Upper lobe of right lung (tissue), 1 donor: ENCODE measurements at regions not wholly inside any gene's neighbourhood (a gene's known extent, or its start where the extent isn't known, plus 50 kb on each side); places are given as distances from the start of the nearest gene placed in this dataset.

ENCODE experiments used
- ATAC-seq: fragments of 200-7000 bp; cut with Tn5 transposase; one replicate; pipeline ENCODE4 v1.9.1; 2020; ENCODE audit warnings: mild to moderate bottlenecking, moderate library complexity
- DNase-seq: peaks from one replicate; pipeline ENCODE4 v3.0.0-alpha.2; 2020
- H3K27ac ChIP-seq: fragments of 200-600 bp; one replicate; pipeline ENCODE4 v1.8.0; 2022
- H3K27me3 ChIP-seq: fragments of 200-600 bp; one replicate; pipeline ENCODE4 v1.8.0; 2022; ENCODE audit warnings: mild to moderate bottlenecking
- H3K36me3 ChIP-seq: fragments of 200-600 bp; one replicate; pipeline ENCODE4 v1.8.0; 2022
- H3K4me1 ChIP-seq: fragments of 200-600 bp; one replicate; pipeline ENCODE4 v1.8.0; 2022
- H3K4me3 ChIP-seq: fragments of 200-600 bp; one replicate; pipeline ENCODE4 v1.8.0; 2022; ENCODE audit warnings: mild to moderate bottlenecking
- H3K9me3 ChIP-seq: fragments of 200-600 bp; one replicate; pipeline ENCODE4 v1.8.0; 2022
- CTCF ChIP-seq: fragments of 200-600 bp; IDR thresholded peaks from one replicate; pipeline ENCODE4 v1.8.0; 2022; ENCODE audit warnings: antibody characterized with exemption
- intact Hi-C: fragments of 100-400 bp; cut with DNase I; formaldehyde crosslinking; loops from one replicate; pipeline ENCODE4 v1.11.0; 2022
- donor health status: DM: no; HTN: yes; CAD: no; lungs with severe emphysema.

DNA sequence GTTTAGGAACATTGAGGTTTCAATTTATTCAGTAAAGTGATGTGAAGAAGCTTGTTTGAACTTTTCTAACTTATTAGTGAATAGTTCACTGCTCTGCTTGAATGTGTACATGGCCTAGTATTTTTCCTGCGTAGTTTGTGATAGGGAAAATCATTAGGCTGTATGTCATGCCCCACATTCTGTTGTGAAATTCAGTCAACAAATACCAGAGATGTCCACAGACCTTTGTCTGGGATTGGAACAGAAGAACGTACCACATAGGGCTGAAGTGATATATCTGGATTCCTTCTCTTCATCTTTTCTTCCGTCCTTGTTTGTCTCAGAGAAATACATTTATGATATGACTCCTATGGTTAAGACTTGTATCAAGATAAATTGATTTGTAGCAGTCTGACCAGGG lies 88.8 kb upstream of the PLS3 start:
- no peak for ATAC-seq
- TF ChIP-seq CTCF: no peak

GRCh38 chrX:115486510-115486909 lies 74.5 kb upstream of the PLS3 start:
- Histone ChIP-seq H3K9me3 (no peaks in the 10 kb centered on the region), H3K36me3 (no peaks in the 10 kb centered on the region), H3K4me1 (no peaks in the 10 kb centered on the region), H3K4me3 (no peak overlapping the region), H3K27me3 (no peaks in the 10 kb centered on the region), H3K27ac (no peak overlapping the region)
- DNase-seq (no peak), ATAC-seq (no peak)
- TF ChIP-seq CTCF: no peak
- intact Hi-C loops: no loop called here

More for the DNA sequence above, 88.8 kb upstream of the PLS3 start:
- intact Hi-C loops: no loop called here
- no peaks in the 10 kb centered on the region for H3K27me3 ChIP-seq
- H3K27ac ChIP-seq: no peak overlapping the region
- no peak for DNase-seq
- H3K4me1 ChIP-seq: no peaks in the 10 kb centered on the region
- no peaks in the 10 kb centered on the region for H3K9me3 ChIP-seq
- no peak overlapping the region for H3K4me3 ChIP-seq
- H3K36me3 ChIP-seq: no peaks in the 10 kb centered on the region

GRCh38 chrX:115487608-115488007 lies 73.4 kb upstream of the PLS3 start:
- DNase-seq: no peak
- no peak for ATAC-seq
- H3K27me3 ChIP-seq: no peaks in the 10 kb centered on the region
- intact Hi-C loops: no loop called here
- H3K36me3 ChIP-seq: no peaks in the 10 kb centered on the region
- no peak overlapping the region for H3K27ac ChIP-seq
- H3K9me3 ChIP-seq: no peaks in the 10 kb centered on the region
- no peak for TF ChIP-seq CTCF
- H3K4me1 ChIP-seq: no peaks in the 10 kb centered on the region
- H3K4me3 ChIP-seq: no peak overlapping the region

DNA sequence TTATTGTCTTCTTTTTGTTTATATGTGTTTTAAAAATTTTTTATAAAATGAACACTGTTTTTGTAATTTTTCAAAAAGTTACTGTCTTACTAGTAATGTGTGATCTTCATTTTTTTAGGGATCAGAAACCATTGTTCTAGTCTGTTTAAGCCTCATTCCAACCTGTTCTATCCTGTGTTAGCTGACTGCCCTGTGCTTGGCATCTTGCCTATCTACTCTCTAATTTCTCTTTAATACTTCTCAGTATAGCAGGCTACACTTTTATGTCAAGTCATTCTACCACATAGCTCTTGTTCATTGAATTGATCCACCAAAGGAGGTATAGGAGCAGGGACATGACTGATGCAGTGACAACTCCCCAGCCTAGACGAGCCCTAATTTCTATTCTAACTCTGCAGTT lies 70.2 kb upstream of the PLS3 start:
- Histone ChIP-seq H3K36me3 (no peaks in the 10 kb centered on the region), H3K4me1 (no peaks in the 10 kb centered on the region), H3K27me3 (no peaks in the 10 kb centered on the region), H3K4me3 (no peak overlapping the region), H3K9me3 (no peaks in the 10 kb centered on the region), H3K27ac (no peak overlapping the region)
- no peak for TF ChIP-seq CTCF
- intact Hi-C loops: no loop called here
- ATAC-seq (no peak), DNase-seq (no peak)

DNA sequence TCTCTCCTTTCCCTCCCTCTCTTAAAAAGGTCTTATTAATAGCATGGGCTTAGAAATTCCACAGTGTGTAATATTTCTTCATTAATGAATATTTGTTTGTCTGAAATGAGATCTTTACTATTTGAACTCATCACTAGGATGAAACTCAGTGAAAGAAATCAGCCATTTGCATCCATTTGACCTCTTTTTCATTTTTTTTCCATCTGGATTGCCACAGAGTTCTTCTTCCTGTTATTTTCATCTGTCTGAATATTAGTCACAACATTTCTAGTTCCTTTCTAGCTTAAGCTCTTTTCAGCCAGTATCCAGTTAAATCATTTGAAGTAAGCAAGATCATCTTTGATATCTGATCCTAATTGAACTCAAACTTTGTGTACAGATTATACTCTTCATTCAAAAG lies 69.2 kb upstream of the PLS3 start:
- H3K27me3 ChIP-seq: no peaks in the 10 kb centered on the region
- no peak for ATAC-seq

More for the DNA sequence above, 69.2 kb upstream of the PLS3 start:
- Histone ChIP-seq H3K4me1 (no peaks in the 10 kb centered on the region), H3K9me3 (no peaks in the 10 kb centered on the region), H3K4me3 (no peak overlapping the region), H3K36me3 (no peaks in the 10 kb centered on the region), H3K27ac (no peak overlapping the region)
- intact Hi-C loops: no loop called here
- no peak for DNase-seq
- TF ChIP-seq CTCF: no peak
